Natural killer cell treated with Interleukin-12 subunit alpha and Interleukin-12 subunit beta and Interleukin-15 and Interleukin-18, amount 100 ng/mL, for 72 hours (primary cell): ENCODE measurements at regions not wholly inside any gene's neighbourhood (a gene's known extent, or its start where the extent isn't known, plus 50 kb on each side); places are given as distances from the start of the nearest gene placed in this dataset.
"Not testable (repeated sequence)": the region's sequence is repeated elsewhere in the genome, so short reads cannot be mapped to it uniquely, and the experiment has no call there.

Experiments used
- ATAC-seq, 2 donors: fragments of 150-1000 bp; cut with Tn5 transposase in 1 of 2; sonication (Bioruptor Pico), chemical (Tn5 transposase) in 1 of 2; 2 replicates each; pipeline ENCODE4 v1.10.0; 2021
- DNase-seq: peaks from one replicate; pipeline ENCODE4 v3.0.0; 2022; ENCODE audit warnings: low spot score
- H3K27ac Mint-ChIP-seq, 2 donors: 1 replicate in 1 of 2; 2 replicates in 1 of 2; pipeline ENCODE4 v1.8.0; 2022; ENCODE audit warnings: mixed read lengths in 2 of 2, mild to moderate bottlenecking in 1 of 2, moderate library complexity in 1 of 2
- H3K27me3 Mint-ChIP-seq, 2 donors: 1 replicate in 1 of 2; 2 replicates in 1 of 2; pipeline ENCODE4 v1.8.0; 2022; ENCODE audit warnings: mixed read lengths in 2 of 2
- H3K36me3 Mint-ChIP-seq: one replicate; pipeline ENCODE4 v1.8.0; 2022; ENCODE audit warnings: mixed read lengths
- H3K4me1 Mint-ChIP-seq, 2 donors: 1 replicate in 1 of 2; 2 replicates in 1 of 2; pipeline ENCODE4 v1.8.0; 2022; ENCODE audit warnings: low read depth in 2 of 2, mixed read lengths in 2 of 2, mild to moderate bottlenecking in 1 of 2
- H3K4me3 Mint-ChIP-seq: one replicate; pipeline ENCODE4 v1.8.0; 2022; ENCODE audit warnings: mixed read lengths
- H3K9me3 Mint-ChIP-seq: 2 replicates; pipeline ENCODE4 v1.8.0; 2022; ENCODE audit warnings: mixed read lengths

DNA sequence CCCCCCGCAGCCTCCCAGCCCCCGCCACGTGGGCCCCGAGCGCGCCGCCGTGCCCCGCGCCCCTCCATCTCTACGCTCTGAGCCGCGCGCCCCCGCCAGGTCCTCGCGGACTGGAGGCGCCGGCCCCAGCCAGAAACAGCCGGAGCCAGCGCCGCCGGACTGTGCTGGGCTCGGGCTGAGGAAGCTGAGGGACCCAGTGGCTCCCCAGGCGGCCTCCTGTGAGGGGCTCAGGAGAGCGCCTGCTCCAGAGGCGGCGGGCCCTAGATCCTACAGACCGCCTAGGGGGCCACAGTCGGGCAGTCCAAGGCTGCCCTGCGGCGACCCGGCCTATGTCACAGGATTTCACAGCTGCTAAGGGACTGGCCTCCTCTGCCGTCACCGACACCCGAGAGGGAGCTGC, 82.1 kb downstream of the NENF start:
- Mint-ChIP-seq H3K4me1 (peaks cover 4 to 6% of the 10 kb centered on the region in 2 donors), H3K27ac (no peak overlapping the region), H3K27me3 (peaks cover 27 to 36% of the 10 kb centered on the region in 2 donors), H3K9me3 (no peaks in the 10 kb centered on the region), H3K4me3 (no peak overlapping the region), H3K36me3 (no peaks in the 10 kb centered on the region)
- DNase-seq (no peak), ATAC-seq (peak; percentile 29 to 59)

DNA sequence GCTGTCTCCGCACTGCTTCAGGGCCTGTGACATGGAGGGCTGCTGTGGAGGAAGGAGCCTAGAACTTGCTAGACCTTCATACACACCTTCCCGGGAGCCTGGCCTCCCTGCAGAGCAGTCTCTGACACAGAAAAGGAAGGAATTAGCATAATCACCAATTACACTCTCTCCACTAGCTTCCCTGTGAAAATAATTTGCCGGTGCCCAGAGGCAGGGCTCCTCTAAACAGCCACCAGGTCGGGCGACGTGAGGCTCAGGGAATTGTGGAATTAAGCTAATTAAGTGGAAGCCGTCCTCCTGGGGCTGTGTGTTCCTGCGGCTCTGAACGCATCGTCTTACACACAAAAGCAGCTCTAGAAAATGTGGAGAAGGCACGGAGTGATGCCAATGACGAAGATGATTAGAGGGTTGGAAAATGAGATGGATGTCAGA, 82.6 kb downstream of the NENF start:
- Mint-ChIP-seq H3K4me1 (peaks cover 4 to 6% of the 10 kb centered on the region in 2 donors), H3K27ac (no peak overlapping the region), H3K4me3 (no peak overlapping the region), H3K27me3 (peaks cover 27 to 36% of the 10 kb centered on the region in 2 donors), H3K9me3 (no peaks in the 10 kb centered on the region), H3K36me3 (no peaks in the 10 kb centered on the region)
- ATAC-seq (peak in 1 of 2 donors; percentile 4), DNase-seq (no peak)

DNA sequence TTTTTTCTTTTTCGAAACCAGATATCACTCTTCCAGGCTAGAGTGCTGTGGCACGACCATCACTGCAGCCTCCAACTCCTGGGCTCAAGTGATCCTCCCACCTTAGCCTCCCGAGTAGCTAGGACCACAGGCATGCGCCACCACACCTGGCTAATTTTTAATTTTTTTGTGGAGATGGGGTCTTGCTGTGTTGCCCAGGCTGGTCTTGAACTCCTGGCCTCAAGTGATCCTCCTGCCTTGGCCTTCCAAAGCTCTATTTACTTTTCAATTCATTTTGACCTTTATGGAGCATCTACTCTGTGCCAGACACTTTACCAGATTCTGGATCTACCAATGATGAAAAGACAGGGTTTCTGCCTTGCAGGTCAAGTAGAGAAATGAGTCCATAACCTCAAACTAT, 83.3 kb downstream of the NENF start:
- H3K9me3 Mint-ChIP-seq, H3K4me3 Mint-ChIP-seq, H3K4me1 Mint-ChIP-seq, H3K27ac Mint-ChIP-seq, DNase-seq, ATAC-seq, H3K36me3 Mint-ChIP-seq: not testable (repeated sequence)
- H3K27me3 Mint-ChIP-seq: peaks cover 29 to 33% of the 10 kb centered on the region in 2 donors

DNA sequence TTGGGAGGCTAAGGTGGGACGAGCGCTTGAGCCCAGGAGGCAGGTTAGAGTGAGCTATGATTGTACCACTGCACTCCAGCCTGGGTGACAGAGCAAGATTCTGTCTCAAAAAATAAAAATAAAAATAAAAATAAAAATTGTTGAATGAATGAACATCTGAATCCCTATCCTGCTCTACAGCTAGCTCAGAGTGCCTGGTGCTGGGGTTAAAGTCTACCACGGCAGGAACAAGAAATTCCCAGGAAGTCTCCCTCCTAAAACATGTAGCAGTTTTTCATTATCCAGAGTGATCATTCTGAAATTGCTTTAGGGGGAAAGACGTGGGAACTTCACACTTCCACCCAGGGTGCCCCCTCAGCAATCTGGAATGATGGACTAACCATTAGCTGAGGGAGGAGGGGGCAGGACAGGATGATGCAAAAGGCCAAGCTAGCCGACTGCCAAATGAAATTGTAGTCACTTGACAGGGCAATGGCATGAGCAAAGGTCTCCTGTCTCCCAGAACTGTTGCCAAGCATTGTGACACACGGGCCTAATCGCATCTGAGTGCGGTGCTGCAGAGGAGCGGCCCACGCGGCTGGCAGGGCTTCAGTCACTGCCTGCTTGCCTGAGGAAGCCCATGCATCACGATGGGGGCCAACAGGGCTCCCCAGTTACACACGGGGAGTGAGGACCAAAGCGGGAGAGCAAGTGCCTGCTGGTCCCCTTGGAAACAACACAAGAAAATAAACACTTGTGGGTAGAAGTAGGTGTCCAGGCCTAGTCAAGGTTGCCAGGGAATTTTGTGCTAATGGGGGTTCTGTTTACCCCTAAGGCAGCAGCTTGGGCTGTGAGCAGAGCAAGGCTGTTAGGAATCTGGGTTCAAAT, 85.7 kb downstream of the NENF start:
- H3K9me3 Mint-ChIP-seq: no peaks in the 10 kb centered on the region
- H3K27me3 Mint-ChIP-seq: peaks cover 21 to 26% of the 10 kb centered on the region in 2 donors
- no peaks in the 10 kb centered on the region for H3K36me3 Mint-ChIP-seq
- peaks cover 4 to 6% of the 10 kb centered on the region in 2 donors for H3K4me1 Mint-ChIP-seq
- no peak overlapping the region for H3K4me3 Mint-ChIP-seq
- H3K27ac Mint-ChIP-seq: no peak overlapping the region
- ATAC-seq (no peak), DNase-seq (no peak)

DNA sequence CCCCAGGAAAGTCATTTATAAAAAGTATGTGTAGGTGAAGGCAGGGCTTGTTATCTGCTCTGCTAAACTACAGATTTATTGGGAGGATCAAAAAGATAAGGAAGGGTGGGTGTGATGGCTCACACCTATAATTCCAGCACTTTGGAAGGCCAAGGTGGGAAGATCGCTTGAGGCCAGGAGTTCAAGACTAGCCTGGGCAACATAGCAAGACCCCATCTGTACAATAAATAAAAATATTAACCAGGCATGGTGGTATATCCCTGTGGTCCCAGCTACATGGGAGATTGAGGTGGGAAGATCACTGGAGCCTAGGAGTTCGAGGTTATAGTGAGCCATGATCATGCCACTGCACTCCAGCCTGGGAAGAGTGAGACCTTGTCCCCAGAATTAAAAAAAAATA, 86.4 kb downstream of the NENF start:
- Mint-ChIP-seq H3K27ac (no peak overlapping the region), H3K4me1 (peaks cover 3 to 4% of the 10 kb centered on the region in 2 donors)
- DNase-seq: no peak

DNA sequence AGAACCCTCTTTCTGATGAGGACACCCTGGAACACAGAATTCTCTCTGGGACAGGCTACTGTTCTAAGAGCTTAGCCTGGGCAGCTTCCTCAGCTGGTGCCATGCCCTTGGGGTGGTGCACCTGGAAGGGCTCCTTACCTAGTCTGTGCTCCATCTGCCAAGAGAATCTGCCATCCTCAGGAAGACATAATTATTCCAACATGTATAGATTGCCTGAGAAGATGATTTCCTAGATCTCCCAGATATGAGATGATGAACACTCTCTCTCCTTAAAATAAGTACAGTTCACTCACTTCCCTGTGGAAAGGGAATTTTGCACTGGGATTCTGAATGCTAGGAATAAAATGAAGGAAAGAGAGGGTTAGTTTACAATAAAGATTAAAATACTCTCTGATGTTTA, 87.6 kb downstream of the NENF start:
- Mint-ChIP-seq H3K4me1 (peaks cover 1 to 4% of the 10 kb centered on the region in 2 donors), H3K4me3 (no peak overlapping the region), H3K27me3 (peaks cover 20 to 26% of the 10 kb centered on the region in 2 donors), H3K27ac (no peak overlapping the region), H3K36me3 (no peaks in the 10 kb centered on the region), H3K9me3 (no peaks in the 10 kb centered on the region)
- ATAC-seq (no peak), DNase-seq (no peak)

More for the DNA sequence above, 86.4 kb downstream of the NENF start:
- no peak for ATAC-seq
- H3K36me3 Mint-ChIP-seq: no peaks in the 10 kb centered on the region
- H3K4me3 Mint-ChIP-seq: no peak overlapping the region
- H3K9me3 Mint-ChIP-seq: no peaks in the 10 kb centered on the region
- peaks cover 21 to 28% of the 10 kb centered on the region in 2 donors for H3K27me3 Mint-ChIP-seq

DNA sequence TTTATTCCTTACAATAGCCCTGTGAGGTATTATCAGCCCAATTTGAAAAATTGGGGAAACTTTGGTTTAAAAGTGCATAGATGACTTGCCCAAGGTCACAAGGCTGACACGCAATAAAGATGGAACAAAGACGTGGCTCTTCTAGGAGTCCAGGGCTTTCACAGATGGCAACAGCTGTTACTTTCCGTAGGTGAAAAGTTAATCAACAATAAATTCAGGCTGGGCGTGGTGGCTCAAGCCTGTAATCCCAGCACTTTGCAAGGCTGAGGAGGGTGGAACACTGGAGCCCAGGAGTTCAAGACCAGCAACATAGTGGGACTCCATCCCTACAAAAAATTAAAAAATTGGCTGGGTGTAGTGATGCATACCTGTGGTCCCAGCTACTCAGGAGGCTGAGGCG, 87.8 kb upstream of the ATF3 start:
- Mint-ChIP-seq H3K27ac (no peak overlapping the region), H3K9me3 (no peaks in the 10 kb centered on the region), H3K4me1 (peaks cover 0 to 4% of the 10 kb centered on the region in 2 donors), H3K4me3 (no peak overlapping the region), H3K27me3 (peaks cover 15 to 22% of the 10 kb centered on the region in 2 donors), H3K36me3 (no peaks in the 10 kb centered on the region)
- no peak for ATAC-seq
- DNase-seq: no peak

DNA sequence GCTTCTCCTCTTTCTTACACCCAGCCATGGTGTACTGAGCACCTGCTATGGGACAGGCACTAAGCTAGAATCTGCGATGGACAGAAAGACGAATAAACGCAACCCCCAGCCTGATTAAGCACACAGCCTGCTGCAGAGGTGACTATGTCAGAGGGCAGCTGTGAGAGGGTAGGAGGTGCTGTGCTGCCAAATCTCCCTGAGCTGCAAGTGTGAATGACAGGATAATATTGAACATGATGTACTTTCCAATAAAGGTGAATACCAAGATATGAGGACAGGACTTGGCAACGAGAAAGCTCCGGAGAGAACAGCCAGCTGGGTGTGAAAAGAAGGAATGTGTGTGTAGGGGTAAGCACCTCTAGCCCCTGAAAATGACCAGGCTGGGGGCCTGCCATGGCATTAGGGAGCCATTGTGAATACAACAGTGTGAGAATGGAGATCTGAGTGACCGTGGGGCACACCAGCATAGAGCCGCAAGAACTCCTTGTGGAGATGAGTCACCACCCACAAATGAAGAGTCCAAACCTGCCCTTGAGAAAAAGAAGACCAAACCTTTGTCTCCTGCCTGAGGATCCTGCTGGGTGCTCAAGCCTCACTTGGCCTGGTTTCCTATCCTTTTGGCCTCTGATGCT, 83.0 kb upstream of the ATF3 start:
- ATAC-seq (peak in 1 of 2 donors; percentile 40), DNase-seq (no peak)
- H3K9me3 Mint-ChIP-seq: no peaks in the 10 kb centered on the region
- no peak overlapping the region for H3K4me3 Mint-ChIP-seq
- no peak overlapping the region for H3K27ac Mint-ChIP-seq
- H3K27me3 Mint-ChIP-seq: peaks cover 12 to 22% of the 10 kb centered on the region in 2 donors
- H3K36me3 Mint-ChIP-seq: no peaks in the 10 kb centered on the region
- H3K4me1 Mint-ChIP-seq: no peaks in the 10 kb centered on the region

DNA sequence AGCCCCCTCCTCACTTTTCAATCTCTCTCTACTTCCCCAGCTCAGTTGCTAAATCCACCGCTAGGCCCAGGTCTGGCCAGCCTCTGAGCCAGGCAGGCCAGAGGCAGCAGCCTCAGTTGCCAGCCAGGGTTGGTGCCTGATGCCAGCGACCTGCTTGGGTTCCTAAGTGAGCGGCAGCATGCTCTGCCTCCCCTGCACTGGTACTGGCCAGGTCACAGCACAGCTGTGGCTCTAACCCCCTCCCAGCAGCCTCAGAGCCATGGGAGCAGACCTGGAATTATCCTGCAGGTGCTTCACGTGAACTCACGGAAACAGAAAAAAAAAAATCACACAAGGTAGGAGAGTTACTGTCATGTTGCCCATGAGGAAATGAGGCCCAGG, 82.5 kb upstream of the ATF3 start:
- Mint-ChIP-seq H3K9me3 (no peaks in the 10 kb centered on the region), H3K4me3 (no peak overlapping the region), H3K36me3 (no peaks in the 10 kb centered on the region), H3K27me3 (peaks cover 11 to 20% of the 10 kb centered on the region in 2 donors), H3K4me1 (no peaks in the 10 kb centered on the region), H3K27ac (no peak overlapping the region)
- DNase-seq: no peak
- ATAC-seq: no peak

DNA sequence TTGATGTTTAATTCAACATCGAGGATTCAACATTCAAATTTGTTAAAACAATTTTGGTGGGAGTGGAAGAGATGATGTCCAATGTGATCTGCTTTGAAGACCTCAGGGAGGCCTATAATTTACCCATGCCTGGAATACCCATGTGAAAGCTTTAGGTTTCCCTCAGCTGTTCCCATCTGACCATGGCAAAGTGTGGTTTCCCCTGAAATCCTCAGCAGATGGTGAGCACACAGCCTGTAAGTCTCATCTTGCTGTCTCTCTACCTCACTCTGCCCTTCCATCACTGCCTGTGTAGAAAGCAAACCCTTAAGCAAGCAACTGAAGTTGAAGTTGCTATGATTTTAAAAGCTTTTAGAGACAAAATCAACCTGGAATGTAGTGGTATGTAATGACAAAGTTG, 80.1 kb upstream of the ATF3 start:
- H3K9me3 Mint-ChIP-seq: no peaks in the 10 kb centered on the region
- ATAC-seq: no peak
- no peaks in the 10 kb centered on the region for H3K36me3 Mint-ChIP-seq
- DNase-seq: no peak
- no peak overlapping the region for H3K27ac Mint-ChIP-seq
- H3K4me1 Mint-ChIP-seq: no peaks in the 10 kb centered on the region
- H3K27me3 Mint-ChIP-seq: peaks cover 8 to 23% of the 10 kb centered on the region in 2 donors
- no peak overlapping the region for H3K4me3 Mint-ChIP-seq

DNA sequence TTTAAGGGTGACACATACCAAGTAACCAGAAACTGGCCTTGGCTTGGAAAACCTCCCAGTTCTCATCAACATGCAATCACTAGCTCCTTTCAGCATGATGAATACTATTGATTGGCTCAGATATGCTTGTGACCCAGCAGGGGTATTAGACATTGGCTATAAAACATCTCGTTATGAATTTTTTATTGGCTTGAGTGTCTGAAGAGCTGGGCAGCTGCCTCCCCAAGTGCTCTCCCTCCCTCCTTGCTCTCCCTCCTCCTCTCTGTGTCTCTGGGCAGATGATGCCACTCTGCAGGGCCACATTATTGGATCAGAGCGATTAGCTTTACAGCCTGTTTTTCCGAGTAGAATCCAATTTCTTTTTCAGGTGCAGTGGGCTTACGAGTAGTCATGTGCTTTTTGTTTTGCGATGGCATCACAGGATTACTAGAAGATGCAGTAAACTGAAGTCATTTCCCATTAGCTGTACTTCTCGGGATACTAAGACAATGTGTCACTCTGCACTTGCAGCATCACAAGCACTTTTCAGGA, 79.3 kb upstream of the ATF3 start:
- DNase-seq: no peak
- Mint-ChIP-seq H3K4me1 (no peaks in the 10 kb centered on the region), H3K9me3 (no peaks in the 10 kb centered on the region), H3K27ac (no peak overlapping the region), H3K4me3 (no peak overlapping the region), H3K36me3 (no peaks in the 10 kb centered on the region), H3K27me3 (peaks cover 7 to 23% of the 10 kb centered on the region in 2 donors)
- ATAC-seq: no peak

DNA sequence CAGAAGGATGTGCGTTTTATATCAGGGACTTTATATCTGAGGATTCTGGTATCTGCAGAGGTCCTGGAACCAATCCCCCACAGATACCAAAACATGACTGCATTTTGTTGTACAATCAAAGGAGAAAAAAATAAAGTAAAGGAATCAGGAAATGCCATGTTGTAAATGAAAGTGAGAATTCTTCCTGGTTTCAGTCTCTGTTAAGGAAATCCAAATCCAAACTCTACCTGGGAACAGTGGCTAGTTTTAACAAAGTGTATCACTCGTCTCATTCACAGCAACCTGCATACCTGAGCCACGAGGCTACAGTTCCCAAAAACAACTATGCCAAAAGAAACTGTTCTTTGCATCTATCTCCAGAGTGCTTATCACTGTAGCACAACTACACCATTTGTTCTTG, 77.3 kb upstream of the ATF3 start:
- H3K36me3 Mint-ChIP-seq: no peaks in the 10 kb centered on the region
- no peak overlapping the region for H3K27ac Mint-ChIP-seq
- H3K4me1 Mint-ChIP-seq: no peaks in the 10 kb centered on the region
- H3K9me3 Mint-ChIP-seq: no peaks in the 10 kb centered on the region
- no peak overlapping the region for H3K4me3 Mint-ChIP-seq
- H3K27me3 Mint-ChIP-seq: peaks cover 12 to 31% of the 10 kb centered on the region in 2 donors
- DNase-seq (no peak), ATAC-seq (no peak)

DNA sequence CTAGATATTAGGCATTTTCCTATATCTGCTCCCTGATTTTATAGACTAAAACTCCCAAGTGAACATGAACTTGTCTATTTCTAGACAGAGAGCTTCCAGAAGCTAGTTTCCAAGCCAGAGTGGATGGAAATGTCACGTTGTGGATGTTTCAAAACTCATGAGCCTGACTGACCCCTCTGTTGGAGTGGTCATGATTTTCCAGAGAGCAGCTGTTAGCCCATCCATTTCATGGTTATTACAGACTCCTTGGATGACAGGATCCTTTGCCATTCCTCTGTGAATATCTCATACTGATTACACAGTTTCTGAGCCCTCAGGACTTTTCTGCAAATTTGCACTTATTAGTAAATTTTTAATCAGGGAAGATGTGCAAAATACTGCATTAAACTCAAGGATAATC, 76.8 kb upstream of the ATF3 start:
- no peak overlapping the region for H3K4me3 Mint-ChIP-seq
- H3K36me3 Mint-ChIP-seq: no peaks in the 10 kb centered on the region
- H3K4me1 Mint-ChIP-seq: no peaks in the 10 kb centered on the region
- H3K9me3 Mint-ChIP-seq: no peaks in the 10 kb centered on the region
- ATAC-seq (no peak), DNase-seq (no peak)
- H3K27ac Mint-ChIP-seq: no peak overlapping the region
- H3K27me3 Mint-ChIP-seq: peaks cover 12 to 31% of the 10 kb centered on the region in 2 donors

DNA sequence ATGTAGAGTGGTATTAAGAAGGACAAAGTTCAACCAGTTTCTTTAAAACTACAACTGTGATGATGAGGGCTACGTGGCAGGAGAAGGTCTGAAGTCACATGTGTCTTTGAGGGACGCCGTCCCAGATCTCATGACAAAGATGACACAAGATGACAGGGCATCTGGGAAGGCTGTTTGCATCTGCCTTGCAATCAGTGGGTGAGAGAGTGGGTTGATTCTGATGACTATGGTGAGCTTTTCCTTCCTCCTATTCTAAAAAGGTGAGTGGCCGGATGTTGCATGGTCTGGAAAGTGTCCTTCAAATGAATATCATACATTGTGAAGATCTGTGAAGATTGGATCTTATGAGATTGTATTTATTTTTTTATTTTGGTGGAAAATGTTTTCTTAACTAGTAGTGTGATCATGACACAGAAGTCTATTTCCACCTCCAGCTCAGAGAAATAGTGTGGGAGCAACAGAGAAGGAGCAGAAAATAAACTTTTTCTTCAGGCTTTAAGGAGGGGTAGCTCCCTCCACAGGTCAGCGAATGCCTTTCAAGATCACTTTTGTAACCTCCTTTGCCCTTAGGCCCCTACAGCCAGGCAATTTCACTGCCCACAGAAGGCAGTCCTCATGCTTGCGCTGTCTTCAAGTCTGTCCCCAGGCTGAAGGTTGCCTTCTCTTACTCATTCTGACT, 76.0 kb upstream of the ATF3 start:
- no peaks in the 10 kb centered on the region for H3K9me3 Mint-ChIP-seq
- ATAC-seq (no peak), DNase-seq (no peak)
- H3K4me3 Mint-ChIP-seq: no peak overlapping the region
- H3K27me3 Mint-ChIP-seq: peaks cover 12 to 31% of the 10 kb centered on the region in 2 donors
- no peaks in the 10 kb centered on the region for H3K4me1 Mint-ChIP-seq
- no peaks in the 10 kb centered on the region for H3K36me3 Mint-ChIP-seq
- H3K27ac Mint-ChIP-seq: no peak overlapping the region
